Right lobe of liver (tissue), 4 donors: ENCODE measurements at regions not wholly inside any gene's neighbourhood (a gene's known extent, or its start where the extent isn't known, plus 50 kb on each side); places are given as distances from the start of the nearest gene placed in this dataset.

ENCODE experiments used
- CTCF ChIP-seq, 4 donors: fragments of 200-600 bp in 3 of 4; fragments of 450-650 bp in 1 of 4; IDR thresholded peaks; one replicate each; pipeline versions ENCODE4 v1.5.1 to v1.8.0; 2016 to 2022; ENCODE audit warnings: antibody characterized with exemption in 4 of 4, mild to moderate bottlenecking in 2 of 4
- POLR2A ChIP-seq: fragments of 450-650 bp; IDR thresholded peaks from one replicate; pipeline ENCODE4 v1.6.1; 2017; ENCODE audit warnings: antibody characterized with exemption, mild to moderate bottlenecking
- donor health status: DM: no; HTN: no; CAD: no.
- donor health status: DM: no; HTN: no; CAD: no.
- donor health status: DM: no; HTN: yes; CAD: no.

GRCh38 chr3:40631341-40631995 lies 106.7 kb downstream of the ZNF621 start:
- TF ChIP-seq CTCF (IDR thresholded peaks at IDR 0.05), result no peak
- no peak for TF ChIP-seq POLR2A
